GM19455 (cell line): ENCODE measurements at regions not wholly inside any gene's neighbourhood (a gene's known extent, or its start where the extent isn't known, plus 50 kb on each side); places are given as distances from the start of the nearest gene placed in this dataset.

ENCODE experiments used
- ATAC-seq: cut with Tn5 transposase; IDR thresholded peaks from one replicate; pipeline ENCODE4 v1.9.1; 2021; ENCODE audit not compliant: unreplicated experiment

GRCh38 chr18:27899893-27900292 is 277.0 kb downstream of the CDH2 start:
- no peak for ATAC-seq

GRCh38 chr18:27894746-27895145 is 282.2 kb downstream of the CDH2 start:
- no peak for ATAC-seq

- ATAC-seq: no peak
Observed at GRCh38 chr18:27887711-27888495, 289.0 kb downstream of the CDH2 start.

GRCh38 chr18:27887287-27887686 is 289.6 kb downstream of the CDH2 start:
- ATAC-seq: no peak

- no peak for ATAC-seq
Observed at GRCh38 chr18:27879540-27879939, 297.4 kb downstream of the CDH2 start.

- no peak for ATAC-seq
Observed at GRCh38 chr18:27871726-27872125, 305.2 kb downstream of the CDH2 start.

- no peak for ATAC-seq
Observed at GRCh38 chr18:27869735-27870134, 307.2 kb downstream of the CDH2 start.

GRCh38 chr18:27865431-27865830 is 311.5 kb downstream of the CDH2 start:
- ATAC-seq: no peak

GRCh38 chr18:27863780-27864430 is 313.0 kb downstream of the CDH2 start:
- ATAC-seq: no peak

GRCh38 chr18:27862041-27862682 is 314.8 kb downstream of the CDH2 start:
- no peak for ATAC-seq

GRCh38 chr18:27861539-27861938 is 315.4 kb downstream of the CDH2 start:
- ATAC-seq: no peak

GRCh38 chr18:27860701-27861107 is 316.2 kb downstream of the CDH2 start:
- no peak for ATAC-seq

GRCh38 chr18:27860011-27860410 is 316.9 kb downstream of the CDH2 start:
- no peak for ATAC-seq

GRCh38 chr18:27856820-27857219 is 320.1 kb downstream of the CDH2 start:
- no peak for ATAC-seq

- no peak for ATAC-seq
Observed at GRCh38 chr18:27855486-27855885, 321.4 kb downstream of the CDH2 start.

- ATAC-seq: no peak
Observed at GRCh38 chr18:27854631-27855030, 322.3 kb downstream of the CDH2 start.

GRCh38 chr18:27848336-27848735 is 328.6 kb downstream of the CDH2 start:
- no peak for ATAC-seq

- ATAC-seq: no peak
Observed at GRCh38 chr18:27847412-27847811, 329.5 kb downstream of the CDH2 start.

- no peak for ATAC-seq
Observed at GRCh38 chr18:27845897-27846296, 331.0 kb downstream of the CDH2 start.

- ATAC-seq: no peak
Observed at GRCh38 chr18:27843783-27844777, 332.9 kb downstream of the CDH2 start.

- ATAC-seq: no peak
Observed at GRCh38 chr18:27839141-27839540, 337.8 kb downstream of the CDH2 start.
